ENCODE measurements at regions not wholly inside any gene's neighbourhood (a gene's known extent, or its start where the extent isn't known, plus 50 kb on each side); places are given as distances from the start of the nearest gene placed in this dataset.

- TF ChIP-seq POLR2AphosphoS5 (IDR thresholded peaks at IDR 0.05; ENCODE audit: low read depth) (no peak), JUNB (IDR thresholded peaks at IDR 0.05; ENCODE audit: unreplicated experiment) (no peak), EZH2 (IDR thresholded peaks at IDR 0.05; ENCODE audit: low read depth, unreplicated experiment) (no peak), CTCF (conservative IDR thresholded peaks at IDR 0.05; ENCODE audit: low read depth in 2 of 2) (no peak), NANOG (IDR thresholded peaks at IDR 0.05; ENCODE audit: borderline replicate concordance) (no peak), STAT1 (IDR thresholded peaks at IDR 0.05; ENCODE audit: unreplicated experiment) (no peak), ZNF331 (CRISPR knock-in tag; IDR thresholded peaks at IDR 0.05; ENCODE audit: low read depth) (no peak), EZH2phosphoT487 (IDR thresholded peaks at IDR 0.05; ENCODE audit: unreplicated experiment) (no peak), ZNF114 (CRISPR knock-in tag; IDR thresholded peaks at IDR 0.05) (no peak), CREB1 (CRISPR knock-in tag; IDR thresholded peaks at IDR 0.05; ENCODE audit: low read depth) (no peak)
- TF ChIP-seq, protein P1, sequence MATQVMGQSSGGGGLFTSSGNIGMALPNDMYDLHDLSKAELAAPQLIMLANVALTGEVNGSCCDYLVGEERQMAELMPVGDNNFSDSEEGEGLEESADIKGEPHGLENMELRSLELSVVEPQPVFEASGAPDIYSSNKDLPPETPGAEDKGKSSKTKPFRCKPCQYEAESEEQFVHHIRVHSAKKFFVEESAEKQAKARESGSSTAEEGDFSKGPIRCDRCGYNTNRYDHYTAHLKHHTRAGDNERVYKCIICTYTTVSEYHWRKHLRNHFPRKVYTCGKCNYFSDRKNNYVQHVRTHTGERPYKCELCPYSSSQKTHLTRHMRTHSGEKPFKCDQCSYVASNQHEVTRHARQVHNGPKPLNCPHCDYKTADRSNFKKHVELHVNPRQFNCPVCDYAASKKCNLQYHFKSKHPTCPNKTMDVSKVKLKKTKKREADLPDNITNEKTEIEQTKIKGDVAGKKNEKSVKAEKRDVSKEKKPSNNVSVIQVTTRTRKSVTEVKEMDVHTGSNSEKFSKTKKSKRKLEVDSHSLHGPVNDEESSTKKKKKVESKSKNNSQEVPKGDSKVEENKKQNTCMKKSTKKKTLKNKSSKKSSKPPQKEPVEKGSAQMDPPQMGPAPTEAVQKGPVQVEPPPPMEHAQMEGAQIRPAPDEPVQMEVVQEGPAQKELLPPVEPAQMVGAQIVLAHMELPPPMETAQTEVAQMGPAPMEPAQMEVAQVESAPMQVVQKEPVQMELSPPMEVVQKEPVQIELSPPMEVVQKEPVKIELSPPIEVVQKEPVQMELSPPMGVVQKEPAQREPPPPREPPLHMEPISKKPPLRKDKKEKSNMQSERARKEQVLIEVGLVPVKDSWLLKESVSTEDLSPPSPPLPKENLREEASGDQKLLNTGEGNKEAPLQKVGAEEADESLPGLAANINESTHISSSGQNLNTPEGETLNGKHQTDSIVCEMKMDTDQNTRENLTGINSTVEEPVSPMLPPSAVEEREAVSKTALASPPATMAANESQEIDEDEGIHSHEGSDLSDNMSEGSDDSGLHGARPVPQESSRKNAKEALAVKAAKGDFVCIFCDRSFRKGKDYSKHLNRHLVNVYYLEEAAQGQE (IDR thresholded peaks at IDR 0.05; ENCODE audit: unreplicated experiment) = no peak
- TF ChIP-seq, protein P2, sequence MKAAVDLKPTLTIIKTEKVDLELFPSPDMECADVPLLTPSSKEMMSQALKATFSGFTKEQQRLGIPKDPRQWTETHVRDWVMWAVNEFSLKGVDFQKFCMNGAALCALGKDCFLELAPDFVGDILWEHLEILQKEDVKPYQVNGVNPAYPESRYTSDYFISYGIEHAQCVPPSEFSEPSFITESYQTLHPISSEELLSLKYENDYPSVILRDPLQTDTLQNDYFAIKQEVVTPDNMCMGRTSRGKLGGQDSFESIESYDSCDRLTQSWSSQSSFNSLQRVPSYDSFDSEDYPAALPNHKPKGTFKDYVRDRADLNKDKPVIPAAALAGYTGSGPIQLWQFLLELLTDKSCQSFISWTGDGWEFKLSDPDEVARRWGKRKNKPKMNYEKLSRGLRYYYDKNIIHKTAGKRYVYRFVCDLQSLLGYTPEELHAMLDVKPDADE (IDR thresholded peaks at IDR 0.05) = no peak
- TF ChIP-seq, protein P3, sequence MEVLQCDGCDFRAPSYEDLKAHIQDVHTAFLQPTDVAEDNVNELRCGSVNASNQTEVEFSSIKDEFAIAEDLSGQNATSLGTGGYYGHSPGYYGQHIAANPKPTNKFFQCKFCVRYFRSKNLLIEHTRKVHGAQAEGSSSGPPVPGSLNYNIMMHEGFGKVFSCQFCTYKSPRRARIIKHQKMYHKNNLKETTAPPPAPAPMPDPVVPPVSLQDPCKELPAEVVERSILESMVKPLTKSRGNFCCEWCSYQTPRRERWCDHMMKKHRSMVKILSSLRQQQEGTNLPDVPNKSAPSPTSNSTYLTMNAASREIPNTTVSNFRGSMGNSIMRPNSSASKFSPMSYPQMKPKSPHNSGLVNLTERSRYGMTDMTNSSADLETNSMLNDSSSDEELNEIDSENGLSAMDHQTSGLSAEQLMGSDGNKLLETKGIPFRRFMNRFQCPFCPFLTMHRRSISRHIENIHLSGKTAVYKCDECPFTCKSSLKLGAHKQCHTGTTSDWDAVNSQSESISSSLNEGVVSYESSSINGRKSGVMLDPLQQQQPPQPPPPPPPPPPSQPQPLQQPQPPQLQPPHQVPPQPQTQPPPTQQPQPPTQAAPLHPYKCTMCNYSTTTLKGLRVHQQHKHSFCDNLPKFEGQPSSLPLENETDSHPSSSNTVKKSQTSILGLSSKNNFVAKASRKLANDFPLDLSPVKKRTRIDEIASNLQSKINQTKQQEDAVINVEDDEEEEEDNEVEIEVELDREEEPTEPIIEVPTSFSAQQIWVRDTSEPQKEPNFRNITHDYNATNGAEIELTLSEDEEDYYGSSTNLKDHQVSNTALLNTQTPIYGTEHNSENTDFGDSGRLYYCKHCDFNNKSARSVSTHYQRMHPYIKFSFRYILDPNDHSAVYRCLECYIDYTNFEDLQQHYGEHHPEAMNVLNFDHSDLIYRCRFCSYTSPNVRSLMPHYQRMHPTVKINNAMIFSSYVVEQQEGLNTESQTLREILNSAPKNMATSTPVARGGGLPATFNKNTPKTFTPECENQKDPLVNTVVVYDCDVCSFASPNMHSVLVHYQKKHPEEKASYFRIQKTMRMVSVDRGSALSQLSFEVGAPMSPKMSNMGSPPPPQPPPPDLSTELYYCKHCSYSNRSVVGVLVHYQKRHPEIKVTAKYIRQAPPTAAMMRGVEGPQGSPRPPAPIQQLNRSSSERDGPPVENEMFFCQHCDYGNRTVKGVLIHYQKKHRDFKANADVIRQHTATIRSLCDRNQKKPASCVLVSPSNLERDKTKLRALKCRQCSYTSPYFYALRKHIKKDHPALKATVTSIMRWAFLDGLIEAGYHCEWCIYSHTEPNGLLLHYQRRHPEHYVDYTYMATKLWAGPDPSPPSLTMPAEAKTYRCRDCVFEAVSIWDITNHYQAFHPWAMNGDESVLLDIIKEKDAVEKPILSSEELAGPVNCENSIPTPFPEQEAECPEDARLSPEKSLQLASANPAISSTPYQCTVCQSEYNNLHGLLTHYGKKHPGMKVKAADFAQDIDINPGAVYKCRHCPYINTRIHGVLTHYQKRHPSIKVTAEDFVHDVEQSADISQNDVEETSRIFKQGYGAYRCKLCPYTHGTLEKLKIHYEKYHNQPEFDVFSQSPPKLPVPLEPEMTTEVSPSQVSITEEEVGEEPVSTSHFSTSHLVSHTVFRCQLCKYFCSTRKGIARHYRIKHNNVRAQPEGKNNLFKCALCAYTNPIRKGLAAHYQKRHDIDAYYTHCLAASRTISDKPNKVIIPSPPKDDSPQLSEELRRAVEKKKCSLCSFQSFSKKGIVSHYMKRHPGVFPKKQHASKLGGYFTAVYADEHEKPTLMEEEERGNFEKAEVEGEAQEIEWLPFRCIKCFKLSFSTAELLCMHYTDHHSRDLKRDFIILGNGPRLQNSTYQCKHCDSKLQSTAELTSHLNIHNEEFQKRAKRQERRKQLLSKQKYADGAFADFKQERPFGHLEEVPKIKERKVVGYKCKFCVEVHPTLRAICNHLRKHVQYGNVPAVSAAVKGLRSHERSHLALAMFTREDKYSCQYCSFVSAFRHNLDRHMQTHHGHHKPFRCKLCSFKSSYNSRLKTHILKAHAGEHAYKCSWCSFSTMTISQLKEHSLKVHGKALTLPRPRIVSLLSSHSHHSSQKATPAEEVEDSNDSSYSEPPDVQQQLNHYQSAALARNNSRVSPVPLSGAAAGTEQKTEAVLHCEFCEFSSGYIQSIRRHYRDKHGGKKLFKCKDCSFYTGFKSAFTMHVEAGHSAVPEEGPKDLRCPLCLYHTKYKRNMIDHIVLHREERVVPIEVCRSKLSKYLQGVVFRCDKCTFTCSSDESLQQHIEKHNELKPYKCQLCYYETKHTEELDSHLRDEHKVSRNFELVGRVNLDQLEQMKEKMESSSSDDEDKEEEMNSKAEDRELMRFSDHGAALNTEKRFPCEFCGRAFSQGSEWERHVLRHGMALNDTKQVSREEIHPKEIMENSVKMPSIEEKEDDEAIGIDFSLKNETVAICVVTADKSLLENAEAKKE (CRISPR knock-in tag; IDR thresholded peaks at IDR 0.05) = no peak
Measured at GRCh38 chr3:107268469-107268868, 108.8 kb upstream of the CCDC54 start.

Data from GM23338 (cell line).